Activated T-helper 2 cell treated with anti-CD3 and anti-CD28 coated beads, Interferon-gamma antibody, Interleukin-2, Interleukin-4, amounts not matched to agents 10 μg/mL and 5 μg/mL and 100 μg/mL, durations not matched to agents 14 hours and 24 hours and 36 hours (primary cell): ENCODE measurements at regions not wholly inside any gene's neighbourhood (a gene's known extent, or its start where the extent isn't known, plus 50 kb on each side); places are given as distances from the start of the nearest gene placed in this dataset.

Experiments
- DNase-seq: peaks from one replicate; pipeline ENCODE4 v3.0.0; 2021; ENCODE audit warnings: low spot score
- H3K27ac Mint-ChIP-seq: one replicate; pipeline ENCODE4 v1.8.0; 2021; ENCODE audit warnings: mixed read lengths
- H3K27me3 Mint-ChIP-seq: one replicate; pipeline ENCODE4 v1.8.0; 2021; ENCODE audit warnings: low read depth, mixed read lengths
- H3K36me3 Mint-ChIP-seq: one replicate; pipeline ENCODE4 v1.8.0; 2021; ENCODE audit warnings: low read depth, mixed read lengths
- H3K4me1 Mint-ChIP-seq: one replicate; pipeline ENCODE4 v1.8.0; 2021; ENCODE audit warnings: low read depth, mixed read lengths
- H3K4me3 Mint-ChIP-seq: one replicate; pipeline ENCODE4 v1.8.0; 2021; ENCODE audit warnings: low read depth, mild to moderate bottlenecking, moderate library complexity, mixed read lengths
- H3K9me3 Mint-ChIP-seq: one replicate; pipeline ENCODE4 v1.8.0; 2021; ENCODE audit warnings: mixed read lengths
- intact Hi-C: fragments of 100-400 bp; cut with micrococcal nuclease; formaldehyde crosslinking; loops from one replicate; pipeline ENCODE4 v1.15.1; 2023

- intact Hi-C loops, result no loop called here
- H3K27me3 Mint-ChIP-seq, result no peaks in the 10 kb centered on the region
- H3K9me3 Mint-ChIP-seq, result peaks cover 57% of the 10 kb centered on the region
- no peaks in the 10 kb centered on the region for H3K4me1 Mint-ChIP-seq
- H3K4me3 Mint-ChIP-seq, result no peak overlapping the region
- H3K27ac Mint-ChIP-seq, result no peak overlapping the region
- no peaks in the 10 kb centered on the region for H3K36me3 Mint-ChIP-seq
- peak; percentile 4 for DNase-seq
Observed at GRCh38 chr15:25176991-25177954, 222.5 kb downstream of the SNRPN start.

GRCh38 chr15:25177955-25178801, 223.4 kb downstream of the SNRPN start:
- intact Hi-C loops, result no loop called here
- peak; percentile 1 for DNase-seq
- H3K9me3 Mint-ChIP-seq, result peaks cover 57% of the 10 kb centered on the region
- H3K27ac Mint-ChIP-seq, result no peak overlapping the region
- no peaks in the 10 kb centered on the region for H3K4me1 Mint-ChIP-seq
- H3K36me3 Mint-ChIP-seq, result no peaks in the 10 kb centered on the region
- no peak overlapping the region for H3K4me3 Mint-ChIP-seq
- H3K27me3 Mint-ChIP-seq, result no peaks in the 10 kb centered on the region

- no peaks in the 10 kb centered on the region for H3K4me1 Mint-ChIP-seq
Observed at GRCh38 chr15:25178835-25179672, 224.3 kb downstream of the SNRPN start.

GRCh38 chr15:25179673-25180511, 225.1 kb downstream of the SNRPN start:
- DNase-seq, result no peak
- no peaks in the 10 kb centered on the region for H3K36me3 Mint-ChIP-seq
- H3K4me3 Mint-ChIP-seq, result no peak overlapping the region
- intact Hi-C loops, result no loop called here
- H3K27ac Mint-ChIP-seq, result no peak overlapping the region
- no peaks in the 10 kb centered on the region for H3K4me1 Mint-ChIP-seq
- peaks cover 48% of the 10 kb centered on the region for H3K9me3 Mint-ChIP-seq
- H3K27me3 Mint-ChIP-seq, result no peaks in the 10 kb centered on the region

More at GRCh38 chr15:25178835-25179672, 224.3 kb downstream of the SNRPN start:
- DNase-seq, result peak; percentile 4
- H3K27ac Mint-ChIP-seq, result no peak overlapping the region
- H3K9me3 Mint-ChIP-seq, result peaks cover 56% of the 10 kb centered on the region
- H3K4me3 Mint-ChIP-seq, result no peak overlapping the region
- no peaks in the 10 kb centered on the region for H3K36me3 Mint-ChIP-seq
- H3K27me3 Mint-ChIP-seq, result no peaks in the 10 kb centered on the region
- intact Hi-C loops, result no loop called here

GRCh38 chr15:25180606-25181292, 226.0 kb downstream of the SNRPN start:
- Mint-ChIP-seq H3K36me3 (no peaks in the 10 kb centered on the region), H3K4me3 (no peak overlapping the region), H3K4me1 (no peaks in the 10 kb centered on the region), H3K27me3 (no peaks in the 10 kb centered on the region), H3K9me3 (peaks cover 46% of the 10 kb centered on the region), H3K27ac (no peak overlapping the region)
- intact Hi-C loops, result no loop called here
- DNase-seq, result no peak

GRCh38 chr15:25181293-25182097, 226.7 kb downstream of the SNRPN start:
- DNase-seq, result no peak
- Mint-ChIP-seq H3K36me3 (no peaks in the 10 kb centered on the region), H3K27me3 (no peaks in the 10 kb centered on the region), H3K9me3 (peaks cover 39% of the 10 kb centered on the region), H3K27ac (no peak overlapping the region), H3K4me1 (no peaks in the 10 kb centered on the region), H3K4me3 (no peak overlapping the region)
- intact Hi-C loops, result no loop called here

- Mint-ChIP-seq H3K36me3 (no peaks in the 10 kb centered on the region), H3K27me3 (no peaks in the 10 kb centered on the region), H3K27ac (no peak overlapping the region), H3K4me3 (no peak overlapping the region), H3K4me1 (no peaks in the 10 kb centered on the region), H3K9me3 (peaks cover 33% of the 10 kb centered on the region)
- DNase-seq, result no peak
- intact Hi-C loops, result no loop called here
Observed at GRCh38 chr15:25182098-25182478, 227.3 kb downstream of the SNRPN start.

GRCh38 chr15:25182736-25183445, 228.1 kb downstream of the SNRPN start:
- Mint-ChIP-seq H3K27ac (no peak overlapping the region), H3K4me1 (no peaks in the 10 kb centered on the region), H3K36me3 (no peaks in the 10 kb centered on the region), H3K9me3 (peaks cover 35% of the 10 kb centered on the region), H3K27me3 (no peaks in the 10 kb centered on the region), H3K4me3 (no peak overlapping the region)
- DNase-seq, result no peak
- intact Hi-C loops, result no loop called here

GRCh38 chr15:25183581-25184251, 228.9 kb downstream of the SNRPN start:
- intact Hi-C loops, result no loop called here
- Mint-ChIP-seq H3K4me1 (no peaks in the 10 kb centered on the region), H3K9me3 (peaks cover 42% of the 10 kb centered on the region), H3K4me3 (no peak overlapping the region), H3K36me3 (no peaks in the 10 kb centered on the region), H3K27ac (no peak overlapping the region), H3K27me3 (no peaks in the 10 kb centered on the region)
- DNase-seq, result no peak
